NCI-H146 treated with DMSO at 0.1 percent for 48 hours (cell line): ENCODE measurements at regions not wholly inside any gene's neighbourhood (a gene's known extent, or its start where the extent isn't known, plus 50 kb on each side); places are given as distances from the start of the nearest gene placed in this dataset.

Experiments used
- DNase-seq: peaks from one replicate; lab custom pipeline; 2025; ENCODE audit not compliant: unreplicated experiment; lab: John Stamatoyannopoulos, UW

DNA sequence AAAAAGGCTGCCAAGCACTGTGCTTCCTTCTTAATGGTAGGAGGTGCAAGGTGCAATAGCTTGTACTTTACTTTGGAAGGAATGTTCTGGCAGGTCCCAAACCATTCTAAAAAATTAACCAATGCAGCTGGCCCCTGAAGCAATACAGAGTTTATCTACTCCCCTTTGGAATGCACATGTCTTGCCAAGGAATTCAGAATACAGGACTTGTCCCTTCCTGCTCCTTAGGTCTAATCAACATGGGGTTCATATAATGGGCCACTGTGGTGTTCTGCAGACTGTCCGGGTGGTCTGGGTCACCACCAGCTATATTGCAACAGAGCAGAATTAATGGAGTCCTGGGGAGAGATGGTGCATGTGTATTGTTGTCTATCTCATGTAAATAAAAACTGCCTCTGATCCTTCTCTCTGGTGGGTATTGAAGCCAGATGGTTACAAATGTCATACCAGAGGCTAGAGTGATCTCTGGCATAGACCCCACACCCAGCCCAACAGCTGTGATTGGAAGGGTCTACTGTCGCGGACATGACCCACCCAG, 112.8 kb downstream of the RIPK4 start:
- no peak for DNase-seq

GRCh38 chr21:41653243-41653953, 113.5 kb downstream of the RIPK4 start:
- DNase-seq = no peak

GRCh38 chr21:41651830-41652229, 115.0 kb downstream of the RIPK4 start:
- no peak for DNase-seq

GRCh38 chr21:41651406-41651805, 115.4 kb downstream of the RIPK4 start:
- no peak for DNase-seq

DNA sequence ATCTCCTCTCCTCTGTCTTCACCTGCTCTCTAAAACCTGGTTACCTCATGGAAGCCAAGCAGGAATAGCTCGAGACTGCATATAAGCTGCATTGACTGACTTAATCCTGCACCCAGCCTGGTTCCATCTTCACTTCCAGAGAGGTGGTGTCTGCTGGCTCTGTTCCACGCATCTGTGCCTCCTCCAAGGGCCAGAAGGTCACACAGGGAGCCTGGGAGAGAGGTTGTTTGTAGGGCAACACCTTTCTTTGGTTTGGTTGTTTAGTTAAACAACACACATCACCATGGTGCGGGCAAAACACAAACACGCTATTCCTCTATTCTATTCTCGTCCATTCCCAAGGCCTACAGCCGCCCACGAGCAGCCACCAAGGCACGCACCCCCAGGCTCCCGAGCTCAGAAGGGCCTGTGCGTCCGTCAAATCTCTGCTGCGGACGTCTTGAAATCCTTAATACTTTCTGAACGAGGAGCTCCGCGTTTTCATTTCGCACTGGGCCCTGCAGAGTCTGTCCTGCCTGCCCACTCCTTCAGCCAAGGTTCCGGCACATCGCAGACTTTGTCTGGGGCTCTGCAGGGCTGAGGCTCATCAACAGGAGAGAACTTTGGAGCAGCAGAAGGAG, 116.2 kb downstream of the RIPK4 start:
- DNase-seq = no peak

- no peak for DNase-seq
Measured at GRCh38 chr21:41648591-41649031, 118.2 kb downstream of the RIPK4 start.

GRCh38 chr21:41647806-41648561, 118.9 kb downstream of the RIPK4 start:
- no peak for DNase-seq

GRCh38 chr21:41643246-41643966, 123.4 kb downstream of the RIPK4 start:
- DNase-seq = no peak

- no peak for DNase-seq
Measured at GRCh38 chr21:41641821-41642701, 124.8 kb downstream of the RIPK4 start.

DNA sequence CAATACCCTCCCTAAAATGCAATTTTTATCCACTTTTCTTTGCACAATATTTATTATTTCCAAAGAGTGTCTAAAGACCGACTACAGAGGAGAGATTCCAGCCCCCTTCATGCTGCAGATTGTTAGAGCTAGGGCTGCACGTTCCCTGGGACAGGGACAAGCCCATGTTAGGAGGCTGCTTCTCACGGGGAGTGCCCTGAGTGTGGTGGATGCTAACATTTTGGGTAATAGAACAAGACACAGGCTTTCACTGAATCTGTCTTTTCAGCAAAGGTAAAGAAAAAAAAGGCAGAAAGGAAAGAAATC, 125.4 kb downstream of the RIPK4 start:
- no peak for DNase-seq

- no peak for DNase-seq
Measured at GRCh38 chr21:41640748-41641509, 125.9 kb downstream of the RIPK4 start.

- DNase-seq = no peak
Measured at GRCh38 chr21:41639766-41640165, 127.1 kb downstream of the RIPK4 start.

DNA sequence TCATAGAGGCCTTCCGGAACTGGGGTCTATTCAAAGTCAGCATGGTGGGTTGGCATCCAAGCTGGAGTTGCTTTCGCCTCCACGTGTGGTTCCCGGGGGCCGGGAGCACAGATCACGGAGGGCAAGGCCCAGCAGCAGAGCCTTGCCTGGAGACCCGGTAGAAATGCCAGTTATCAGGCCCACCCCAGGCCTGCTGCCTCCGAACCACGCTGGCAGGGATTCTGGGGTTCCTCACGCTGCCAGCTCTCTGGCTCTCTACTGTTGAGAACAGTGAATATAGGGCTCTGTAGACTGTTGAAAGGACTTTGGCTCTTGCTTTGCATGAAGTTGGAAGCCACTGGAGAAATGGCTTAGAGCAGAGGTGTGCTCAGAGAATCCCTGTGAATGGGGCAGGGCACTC, 127.5 kb downstream of the RIPK4 start:
- no peak for DNase-seq

GRCh38 chr21:41638201-41638790, 128.6 kb downstream of the RIPK4 start:
- no peak for DNase-seq

GRCh38 chr21:41636636-41637630, 129.0 kb upstream of the TMPRSS2 start:
- DNase-seq = no peak

GRCh38 chr21:41635874-41636273, 127.9 kb upstream of the TMPRSS2 start:
- no peak for DNase-seq

GRCh38 chr21:41634858-41635257, 126.9 kb upstream of the TMPRSS2 start:
- DNase-seq = no peak

DNA sequence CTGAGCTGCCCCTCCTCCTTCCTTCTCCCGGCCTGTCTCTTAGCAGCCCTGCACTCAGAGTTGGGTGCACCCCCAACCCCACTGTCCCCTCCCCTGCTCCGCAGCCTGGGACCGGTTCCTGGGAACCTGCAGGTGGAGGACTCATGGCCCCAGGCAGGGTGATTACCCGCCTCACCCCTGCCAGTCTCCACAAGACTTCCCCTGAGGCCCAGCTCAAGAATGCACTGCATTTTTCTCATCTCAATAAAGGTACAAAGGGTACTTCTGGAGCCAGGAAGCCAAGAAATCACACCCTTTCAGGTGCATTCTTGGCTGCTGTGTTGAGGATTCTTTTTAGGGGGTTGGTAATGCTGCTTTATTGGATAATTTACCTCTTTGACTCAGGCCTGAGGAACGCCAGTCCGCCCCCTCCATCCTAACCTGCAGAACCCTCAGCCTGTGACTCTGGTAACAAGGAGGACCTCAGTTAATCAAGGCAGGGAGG, 126.3 kb upstream of the TMPRSS2 start:
- no peak for DNase-seq
